ENCODE measurements at regions not wholly inside any gene's neighbourhood (a gene's known extent, or its start where the extent isn't known, plus 50 kb on each side); places are given as distances from the start of the nearest gene placed in this dataset.

DNA sequence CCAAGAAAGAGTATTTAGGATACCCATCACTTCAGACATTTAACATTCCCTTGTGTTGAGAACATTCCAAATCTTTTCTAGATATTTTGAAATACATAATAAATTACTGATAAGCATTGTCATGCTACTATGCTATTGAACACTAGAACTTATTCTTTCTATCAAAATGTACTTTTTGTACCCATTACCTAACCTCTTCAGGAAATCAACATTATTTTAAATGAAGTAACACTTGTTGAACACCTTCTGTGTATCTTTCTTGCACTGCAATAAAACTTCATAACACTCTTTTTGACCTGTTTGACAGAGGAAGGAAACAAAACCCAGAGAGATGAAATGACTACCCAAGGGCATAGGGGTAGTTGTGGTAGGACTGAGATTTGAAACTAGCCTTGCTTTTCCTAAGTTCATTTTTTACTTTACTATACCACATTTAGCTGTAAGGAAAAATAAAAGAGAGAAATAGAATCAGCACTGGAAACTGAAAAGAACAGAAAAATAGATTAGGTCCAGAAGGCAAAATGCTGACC, 99.4 kb downstream of the UCHL5 start:
- TF ChIP-seq FOXJ3 (CRISPR knock-in tag; IDR thresholded peaks at IDR 0.05; ENCODE audit: borderline replicate concordance) (no peak), ZNF317 (CRISPR knock-in tag; IDR thresholded peaks at IDR 0.05; ENCODE audit: borderline replicate concordance, low read depth) (no peak), JUN (CRISPR knock-in tag; IDR thresholded peaks at IDR 0.05) (no peak)
- TF ChIP-seq, protein P1, sequence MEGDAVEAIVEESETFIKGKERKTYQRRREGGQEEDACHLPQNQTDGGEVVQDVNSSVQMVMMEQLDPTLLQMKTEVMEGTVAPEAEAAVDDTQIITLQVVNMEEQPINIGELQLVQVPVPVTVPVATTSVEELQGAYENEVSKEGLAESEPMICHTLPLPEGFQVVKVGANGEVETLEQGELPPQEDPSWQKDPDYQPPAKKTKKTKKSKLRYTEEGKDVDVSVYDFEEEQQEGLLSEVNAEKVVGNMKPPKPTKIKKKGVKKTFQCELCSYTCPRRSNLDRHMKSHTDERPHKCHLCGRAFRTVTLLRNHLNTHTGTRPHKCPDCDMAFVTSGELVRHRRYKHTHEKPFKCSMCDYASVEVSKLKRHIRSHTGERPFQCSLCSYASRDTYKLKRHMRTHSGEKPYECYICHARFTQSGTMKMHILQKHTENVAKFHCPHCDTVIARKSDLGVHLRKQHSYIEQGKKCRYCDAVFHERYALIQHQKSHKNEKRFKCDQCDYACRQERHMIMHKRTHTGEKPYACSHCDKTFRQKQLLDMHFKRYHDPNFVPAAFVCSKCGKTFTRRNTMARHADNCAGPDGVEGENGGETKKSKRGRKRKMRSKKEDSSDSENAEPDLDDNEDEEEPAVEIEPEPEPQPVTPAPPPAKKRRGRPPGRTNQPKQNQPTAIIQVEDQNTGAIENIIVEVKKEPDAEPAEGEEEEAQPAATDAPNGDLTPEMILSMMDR (IDR thresholded peaks at IDR 0.05) = no peak
- TF ChIP-seq, protein P2, sequence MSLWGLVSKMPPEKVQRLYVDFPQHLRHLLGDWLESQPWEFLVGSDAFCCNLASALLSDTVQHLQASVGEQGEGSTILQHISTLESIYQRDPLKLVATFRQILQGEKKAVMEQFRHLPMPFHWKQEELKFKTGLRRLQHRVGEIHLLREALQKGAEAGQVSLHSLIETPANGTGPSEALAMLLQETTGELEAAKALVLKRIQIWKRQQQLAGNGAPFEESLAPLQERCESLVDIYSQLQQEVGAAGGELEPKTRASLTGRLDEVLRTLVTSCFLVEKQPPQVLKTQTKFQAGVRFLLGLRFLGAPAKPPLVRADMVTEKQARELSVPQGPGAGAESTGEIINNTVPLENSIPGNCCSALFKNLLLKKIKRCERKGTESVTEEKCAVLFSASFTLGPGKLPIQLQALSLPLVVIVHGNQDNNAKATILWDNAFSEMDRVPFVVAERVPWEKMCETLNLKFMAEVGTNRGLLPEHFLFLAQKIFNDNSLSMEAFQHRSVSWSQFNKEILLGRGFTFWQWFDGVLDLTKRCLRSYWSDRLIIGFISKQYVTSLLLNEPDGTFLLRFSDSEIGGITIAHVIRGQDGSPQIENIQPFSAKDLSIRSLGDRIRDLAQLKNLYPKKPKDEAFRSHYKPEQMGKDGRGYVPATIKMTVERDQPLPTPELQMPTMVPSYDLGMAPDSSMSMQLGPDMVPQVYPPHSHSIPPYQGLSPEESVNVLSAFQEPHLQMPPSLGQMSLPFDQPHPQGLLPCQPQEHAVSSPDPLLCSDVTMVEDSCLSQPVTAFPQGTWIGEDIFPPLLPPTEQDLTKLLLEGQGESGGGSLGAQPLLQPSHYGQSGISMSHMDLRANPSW (CRISPR knock-in tag; conservative IDR thresholded peaks at IDR 0.05; ENCODE audit: low read depth) = no peak
- TF ChIP-seq, protein P3, sequence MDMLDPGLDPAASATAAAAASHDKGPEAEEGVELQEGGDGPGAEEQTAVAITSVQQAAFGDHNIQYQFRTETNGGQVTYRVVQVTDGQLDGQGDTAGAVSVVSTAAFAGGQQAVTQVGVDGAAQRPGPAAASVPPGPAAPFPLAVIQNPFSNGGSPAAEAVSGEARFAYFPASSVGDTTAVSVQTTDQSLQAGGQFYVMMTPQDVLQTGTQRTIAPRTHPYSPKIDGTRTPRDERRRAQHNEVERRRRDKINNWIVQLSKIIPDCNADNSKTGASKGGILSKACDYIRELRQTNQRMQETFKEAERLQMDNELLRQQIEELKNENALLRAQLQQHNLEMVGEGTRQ (CRISPR knock-in tag; IDR thresholded peaks at IDR 0.05) = no peak
- TF ChIP-seq, protein P4, sequence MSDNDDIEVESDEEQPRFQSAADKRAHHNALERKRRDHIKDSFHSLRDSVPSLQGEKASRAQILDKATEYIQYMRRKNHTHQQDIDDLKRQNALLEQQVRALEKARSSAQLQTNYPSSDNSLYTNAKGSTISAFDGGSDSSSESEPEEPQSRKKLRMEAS (CRISPR knock-in tag; IDR thresholded peaks at IDR 0.05) = no peak

All from WTC11 (cell line).